Liver (tissue), 8 donors: ENCODE measurements at regions not wholly inside any gene's neighbourhood (a gene's known extent, or its start where the extent isn't known, plus 50 kb on each side); places are given as distances from the start of the nearest gene placed in this dataset.

Experiments used
- DNase-seq: peaks from one replicate; pipeline ENCODE4 v3.0.0-alpha.2; 2017; ENCODE audit warnings: low spot score
- H3K27ac ChIP-seq, 2 donors: one replicate each; pipeline ENCODE4 v1.7.0; 2013; ENCODE audit warnings: inconsistent platforms in 2 of 2, low read length in 2 of 2, control low read depth in 1 of 2, low read depth in 1 of 2, mild to moderate bottlenecking in 1 of 2
- H3K27me3 ChIP-seq, 4 donors: one replicate each; pipeline versions ENCODE4 v1.6.1 to v1.7.0; 2013; ENCODE audit warnings: low read length in 3 of 4, inconsistent platforms in 1 of 4, mild to moderate bottlenecking in 1 of 4, moderate library complexity in 1 of 4; ENCODE audit not compliant: control insufficient read depth in 4 of 4, insufficient read depth in 4 of 4
- H3K36me3 ChIP-seq, 4 donors: one replicate each; pipeline versions ENCODE4 v1.6.1 to v1.7.0; 2013; ENCODE audit warnings: low read length in 3 of 4, mild to moderate bottlenecking in 3 of 4, low read depth in 1 of 4, moderate library complexity in 1 of 4; ENCODE audit not compliant: control insufficient read depth in 4 of 4, insufficient read depth in 3 of 4
- H3K4me1 ChIP-seq, 4 donors: one replicate each; pipeline versions ENCODE4 v1.6.1 to v1.7.0; 2013; ENCODE audit warnings: low read length in 3 of 4, mild to moderate bottlenecking in 3 of 4, moderate library complexity in 1 of 4; ENCODE audit not compliant: control insufficient read depth in 4 of 4, insufficient read depth in 4 of 4
- H3K4me3 ChIP-seq, 3 donors: one replicate each; pipeline versions ENCODE4 v1.6.1 to v1.7.0; 2013; ENCODE audit warnings: low read length in 3 of 3, control low read depth in 1 of 3, low read depth in 1 of 3, mild to moderate bottlenecking in 1 of 3
- H3K9ac ChIP-seq, 2 donors: one replicate each; pipeline ENCODE4 v1.7.0; 2013; ENCODE audit warnings: low read length in 2 of 2, mild to moderate bottlenecking in 2 of 2, moderate library complexity in 2 of 2, control low read depth in 1 of 2, low read depth in 1 of 2
- H3K9me3 ChIP-seq, 4 donors: one replicate each; pipeline versions ENCODE4 v1.6.1 to v1.7.0; 2013; ENCODE audit warnings: low read length in 3 of 4; ENCODE audit not compliant: control insufficient read depth in 4 of 4
- ATF3 ChIP-seq: IDR thresholded peaks from 2 replicates; pipeline ENCODE4 v1.6.1; 2016; ENCODE audit warnings: antibody characterized with exemption
- CTCF ChIP-seq: fragments of 150-350 bp; IDR thresholded peaks from 2 replicates; pipeline ENCODE4 v1.5.1; 2017; ENCODE audit warnings: improper control_type of control experiment, low read depth, low read length; ENCODE audit not compliant: missing input control
- EGR1 ChIP-seq, 2 donors: IDR thresholded peaks; 2 replicates each; pipeline ENCODE4 v1.6.1; 2016 to 2018; ENCODE audit warnings: antibody characterized with exemption in 2 of 2, low read depth in 2 of 2
- FOXA1 ChIP-seq: IDR thresholded peaks from 2 replicates; pipeline ENCODE4 v1.6.1; 2016; ENCODE audit warnings: antibody characterized with exemption
- FOXA2 ChIP-seq: IDR thresholded peaks from 2 replicates; pipeline ENCODE4 v1.6.1; 2016; ENCODE audit warnings: antibody characterized with exemption
- GABPA ChIP-seq, 2 donors: IDR thresholded peaks in 1 of 2; conservative IDR thresholded peaks in 1 of 2; 2 replicates each; pipeline ENCODE4 v1.6.1; 2016; ENCODE audit warnings: antibody characterized with exemption in 2 of 2, mild to moderate bottlenecking in 1 of 2, moderate library complexity in 1 of 2
- HNF4A ChIP-seq, 2 donors: conservative IDR thresholded peaks; 2 replicates each; pipeline ENCODE4 v1.6.1; 2016; ENCODE audit warnings: antibody characterized with exemption in 2 of 2, mild to moderate bottlenecking in 2 of 2
- HNF4G ChIP-seq: IDR thresholded peaks from 2 replicates; pipeline ENCODE4 v1.6.1; 2016; ENCODE audit warnings: antibody characterized with exemption
- JUND ChIP-seq, 2 donors: IDR thresholded peaks; 2 replicates each; pipeline ENCODE4 v1.6.1; 2016; ENCODE audit warnings: antibody characterized with exemption in 2 of 2
- MAX ChIP-seq: IDR thresholded peaks from 2 replicates; pipeline ENCODE4 v1.6.1; 2016; ENCODE audit warnings: antibody characterized with exemption
- NR2F2 ChIP-seq: IDR thresholded peaks from 2 replicates; pipeline ENCODE4 v1.6.1; 2016; ENCODE audit warnings: antibody characterized with exemption
- RAD21 ChIP-seq, 2 donors: IDR thresholded peaks; 2 replicates each; pipeline ENCODE4 v1.6.1; 2016; ENCODE audit warnings: antibody characterized with exemption in 2 of 2, mild to moderate bottlenecking in 2 of 2
- RXRA ChIP-seq, 2 donors: IDR thresholded peaks; 2 replicates each; pipeline ENCODE4 v1.6.1; 2017 to 2018; ENCODE audit warnings: antibody characterized with exemption in 2 of 2, mild to moderate bottlenecking in 1 of 2
- SP1 ChIP-seq: IDR thresholded peaks from 2 replicates; pipeline ENCODE4 v1.6.1; 2018; ENCODE audit warnings: antibody characterized with exemption, mild to moderate bottlenecking
- TAF1 ChIP-seq: conservative IDR thresholded peaks from 2 replicates; pipeline ENCODE4 v1.6.1; 2016; ENCODE audit warnings: antibody characterized with exemption, mild to moderate bottlenecking
- ZBTB33 ChIP-seq: IDR thresholded peaks from 2 replicates; pipeline ENCODE4 v1.6.1; 2016; ENCODE audit warnings: antibody characterized with exemption
- WGBS: extraction: QIAGEN DNeasy Blood & Tissue Kit; methylation state at CpG from one replicate; pipeline ENCODE4 v1.1.7; 2013; 5-methylcytosine and 5-hydroxymethylcytosine counted together
- TF ChIP-seq, protein P1 (sequence below): IDR thresholded peaks from 2 replicates; pipeline ENCODE4 v1.6.1; 2016; ENCODE audit warnings: antibody characterized with exemption, mild to moderate bottlenecking
- donor health status: healthy.
- donor health status: healthy.
- donor health status: healthy.
- donor health status: healthy.
- donor health status: healthy.

DNA sequence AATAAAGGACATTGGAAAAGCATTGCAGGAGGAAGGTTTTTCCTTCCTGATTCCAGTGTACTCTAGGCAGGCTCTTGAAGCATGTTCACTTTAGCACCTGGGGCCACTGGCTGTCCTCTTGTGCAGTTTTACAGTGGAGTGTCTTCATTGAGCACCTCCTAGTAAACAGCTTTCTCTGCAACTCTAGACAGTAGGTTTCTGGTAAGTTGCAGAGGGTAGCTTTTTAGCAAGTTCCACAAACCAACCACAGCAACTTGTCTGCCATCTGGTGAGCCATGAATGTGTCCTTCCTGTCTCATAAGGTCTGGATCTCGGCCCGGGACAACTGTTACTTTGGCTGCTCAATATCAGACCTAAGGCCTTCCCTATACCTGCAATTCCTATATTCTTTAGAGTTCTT lies 488.0 kb downstream of the MAN2A1 start:
- Histone ChIP-seq H3K27ac (no peak overlapping the region), H3K9ac (no peak overlapping the region), H3K27me3 (no peaks in the 10 kb centered on the region), H3K4me3 (no peak overlapping the region), H3K36me3 (no peaks in the 10 kb centered on the region), H3K4me1 (no peaks in the 10 kb centered on the region), H3K9me3 (no peaks in the 10 kb centered on the region)
- DNase-seq = no peak
- WGBS = 95% methylated on average over 2 of the region's 2 CpGs
- TF ChIP-seq FOXA1 (no peak), ZBTB33 (no peak), RXRA (IDR thresholded peaks at IDR 0.05) (no peak), TAF1 (no peak), NR2F2 (no peak), RAD21 (IDR thresholded peaks at IDR 0.05) (no peak), FOXA2 (no peak), HNF4G (no peak), HNF4A (conservative IDR thresholded peaks at IDR 0.05) (no peak), EGR1 (IDR thresholded peaks at IDR 0.05; ENCODE audit: low read depth in 2 of 2) (no peak), SP1 (no peak), GABPA (IDR thresholded peaks at IDR 0.05 in 1 of 2, conservative IDR thresholded peaks at IDR 0.05 in 1 of 2) (no peak), ATF3 (no peak), MAX (no peak), JUND (IDR thresholded peaks at IDR 0.05) (no peak), CTCF (no peak)

GRCh38 chr5:110179321-110179720 lies 489.6 kb downstream of the MAN2A1 start:
- TF ChIP-seq, protein P1, sequence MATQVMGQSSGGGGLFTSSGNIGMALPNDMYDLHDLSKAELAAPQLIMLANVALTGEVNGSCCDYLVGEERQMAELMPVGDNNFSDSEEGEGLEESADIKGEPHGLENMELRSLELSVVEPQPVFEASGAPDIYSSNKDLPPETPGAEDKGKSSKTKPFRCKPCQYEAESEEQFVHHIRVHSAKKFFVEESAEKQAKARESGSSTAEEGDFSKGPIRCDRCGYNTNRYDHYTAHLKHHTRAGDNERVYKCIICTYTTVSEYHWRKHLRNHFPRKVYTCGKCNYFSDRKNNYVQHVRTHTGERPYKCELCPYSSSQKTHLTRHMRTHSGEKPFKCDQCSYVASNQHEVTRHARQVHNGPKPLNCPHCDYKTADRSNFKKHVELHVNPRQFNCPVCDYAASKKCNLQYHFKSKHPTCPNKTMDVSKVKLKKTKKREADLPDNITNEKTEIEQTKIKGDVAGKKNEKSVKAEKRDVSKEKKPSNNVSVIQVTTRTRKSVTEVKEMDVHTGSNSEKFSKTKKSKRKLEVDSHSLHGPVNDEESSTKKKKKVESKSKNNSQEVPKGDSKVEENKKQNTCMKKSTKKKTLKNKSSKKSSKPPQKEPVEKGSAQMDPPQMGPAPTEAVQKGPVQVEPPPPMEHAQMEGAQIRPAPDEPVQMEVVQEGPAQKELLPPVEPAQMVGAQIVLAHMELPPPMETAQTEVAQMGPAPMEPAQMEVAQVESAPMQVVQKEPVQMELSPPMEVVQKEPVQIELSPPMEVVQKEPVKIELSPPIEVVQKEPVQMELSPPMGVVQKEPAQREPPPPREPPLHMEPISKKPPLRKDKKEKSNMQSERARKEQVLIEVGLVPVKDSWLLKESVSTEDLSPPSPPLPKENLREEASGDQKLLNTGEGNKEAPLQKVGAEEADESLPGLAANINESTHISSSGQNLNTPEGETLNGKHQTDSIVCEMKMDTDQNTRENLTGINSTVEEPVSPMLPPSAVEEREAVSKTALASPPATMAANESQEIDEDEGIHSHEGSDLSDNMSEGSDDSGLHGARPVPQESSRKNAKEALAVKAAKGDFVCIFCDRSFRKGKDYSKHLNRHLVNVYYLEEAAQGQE = no peak
- TF ChIP-seq CTCF = no peak
- H3K27me3 ChIP-seq = no peaks in the 10 kb centered on the region
- H3K36me3 ChIP-seq = no peaks in the 10 kb centered on the region
- DNase-seq = no peak
- no peaks in the 10 kb centered on the region for H3K4me1 ChIP-seq
- 81% methylated on average over 2 of the region's 2 CpGs for WGBS
- H3K4me3 ChIP-seq = no peak overlapping the region
- no peak overlapping the region for H3K9ac ChIP-seq
- H3K27ac ChIP-seq = no peak overlapping the region
- no peaks in the 10 kb centered on the region for H3K9me3 ChIP-seq
